Large intestine (tissue), 3 donors: ENCODE measurements at regions not wholly inside any gene's neighbourhood (a gene's known extent, or its start where the extent isn't known, plus 50 kb on each side); places are given as distances from the start of the nearest gene placed in this dataset.

Experiments
- DNase-seq, 2 donors: peaks; one replicate each; pipeline versions ENCODE4 v3.0.0 to v3.0.0-alpha.2; 2013
- H3K27ac ChIP-seq: one replicate; pipeline ENCODE4 v1.5.1; 2013; ENCODE audit warnings: low read length
- H3K27me3 ChIP-seq: 2 replicates; pipeline ENCODE4 v1.6.1; 2013; ENCODE audit warnings: low read length; ENCODE audit not compliant: control insufficient read depth, insufficient read depth
- H3K36me3 ChIP-seq: 2 replicates; pipeline ENCODE4 v1.6.1; 2013; ENCODE audit warnings: low read length; ENCODE audit not compliant: control insufficient read depth, insufficient read depth
- H3K4me1 ChIP-seq: one replicate; pipeline ENCODE4 v1.6.1; 2013; ENCODE audit warnings: low read length; ENCODE audit not compliant: control insufficient read depth, insufficient read depth
- H3K4me3 ChIP-seq: one replicate; pipeline ENCODE4 v1.5.1; 2013; ENCODE audit warnings: low read length
- H3K9me3 ChIP-seq: one replicate; pipeline ENCODE4 v1.6.1; 2013; ENCODE audit warnings: mild to moderate bottlenecking, low read depth, low read length, moderate library complexity; ENCODE audit not compliant: control insufficient read depth
- WGBS: methylation state at CpG from one replicate; pipeline ENCODE4 v1.1.5; 2013; ENCODE audit warnings: low lambda C conversion rate; ENCODE audit not compliant: insufficient coverage; 5-methylcytosine and 5-hydroxymethylcytosine counted together

DNA sequence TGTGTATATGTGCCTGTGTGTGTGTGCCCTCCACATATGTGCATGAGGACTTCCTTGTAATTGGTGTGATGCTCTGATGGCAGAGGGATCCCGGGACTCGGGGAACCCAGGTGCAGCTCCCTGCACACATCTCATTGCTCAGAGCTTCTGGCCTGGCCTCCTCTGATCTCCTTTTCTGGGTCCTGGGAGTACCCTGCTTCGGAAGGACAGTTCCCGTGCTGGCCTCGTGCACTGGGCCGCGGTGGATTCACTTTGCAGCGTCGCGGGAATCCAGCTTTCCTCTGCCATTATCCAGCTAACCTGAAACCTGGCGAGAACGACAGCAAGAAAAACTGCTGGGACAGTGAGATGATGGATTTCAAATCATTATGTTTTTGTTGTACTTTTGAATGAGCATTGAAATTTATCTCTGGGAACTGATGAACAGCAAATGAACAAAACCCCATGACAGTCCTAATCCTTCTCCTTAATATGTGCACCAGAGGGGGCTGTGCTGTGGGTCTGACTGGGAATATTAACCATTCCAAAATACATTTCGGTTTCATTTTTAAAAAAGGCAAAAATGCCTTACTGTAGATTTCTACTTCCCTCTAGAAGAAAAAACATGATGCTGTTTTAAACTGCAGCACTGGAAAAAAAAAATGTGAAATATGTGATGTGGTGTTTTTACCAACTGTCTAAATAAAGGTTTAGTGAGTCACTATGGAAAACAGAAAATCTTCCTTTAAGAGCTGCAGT is 78.2 kb downstream of the PTGR3 start:
- Histone ChIP-seq H3K27ac (no peak overlapping the region), H3K4me3 (no peak overlapping the region), H3K4me1 (peaks cover 26% of the 10 kb centered on the region), H3K36me3 (no peaks in the 10 kb centered on the region), H3K27me3 (no peaks in the 10 kb centered on the region), H3K9me3 (peaks cover 8% of the 10 kb centered on the region)
- no peak for DNase-seq
- WGBS, result no CpG with 5 or more reads among the region's 13 CpGs

DNA sequence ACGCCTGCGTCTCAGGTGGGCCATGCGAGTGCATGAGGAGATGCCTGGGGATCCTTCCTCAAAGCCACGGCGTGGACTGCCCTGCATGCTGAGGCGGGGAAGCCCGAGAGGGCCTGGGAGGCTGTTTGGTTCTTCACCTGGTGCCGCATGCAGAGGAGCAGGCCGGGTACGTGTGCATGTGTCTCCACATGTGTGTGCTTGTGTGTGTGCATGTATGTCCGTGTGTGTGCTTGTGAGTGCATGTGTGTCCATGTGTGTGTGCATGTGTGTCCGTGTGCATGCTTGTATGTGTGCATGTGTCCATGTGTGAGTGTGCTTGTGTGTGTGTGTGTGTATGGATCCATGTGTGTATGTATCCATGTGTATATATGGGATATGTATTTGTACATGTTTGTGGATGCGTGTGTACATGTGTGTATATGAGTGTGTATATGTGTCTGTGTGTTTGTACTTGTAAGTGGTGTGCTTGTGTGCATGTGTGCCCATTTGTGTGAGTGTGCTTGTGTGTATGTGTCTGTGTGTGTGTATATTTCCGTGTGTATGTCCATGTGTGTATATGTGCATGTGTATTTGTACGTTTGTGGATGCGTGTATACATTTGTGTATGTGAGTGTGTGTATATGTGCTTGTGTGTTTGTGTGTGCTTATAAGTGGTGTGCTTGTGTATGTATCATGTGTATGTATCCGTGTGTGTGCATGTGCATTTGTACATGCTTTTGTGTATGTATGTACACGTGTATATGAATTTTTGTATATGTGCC is 79.0 kb downstream of the PTGR3 start:
- Histone ChIP-seq H3K4me3 (no peak overlapping the region), H3K27me3 (no peaks in the 10 kb centered on the region), H3K9me3 (peaks cover 15% of the 10 kb centered on the region), H3K27ac (no peak overlapping the region), H3K4me1 (peaks cover 31% of the 10 kb centered on the region), H3K36me3 (no peaks in the 10 kb centered on the region)
- no peak for DNase-seq
- no CpG with 5 or more reads among the region's 18 CpGs for WGBS

DNA sequence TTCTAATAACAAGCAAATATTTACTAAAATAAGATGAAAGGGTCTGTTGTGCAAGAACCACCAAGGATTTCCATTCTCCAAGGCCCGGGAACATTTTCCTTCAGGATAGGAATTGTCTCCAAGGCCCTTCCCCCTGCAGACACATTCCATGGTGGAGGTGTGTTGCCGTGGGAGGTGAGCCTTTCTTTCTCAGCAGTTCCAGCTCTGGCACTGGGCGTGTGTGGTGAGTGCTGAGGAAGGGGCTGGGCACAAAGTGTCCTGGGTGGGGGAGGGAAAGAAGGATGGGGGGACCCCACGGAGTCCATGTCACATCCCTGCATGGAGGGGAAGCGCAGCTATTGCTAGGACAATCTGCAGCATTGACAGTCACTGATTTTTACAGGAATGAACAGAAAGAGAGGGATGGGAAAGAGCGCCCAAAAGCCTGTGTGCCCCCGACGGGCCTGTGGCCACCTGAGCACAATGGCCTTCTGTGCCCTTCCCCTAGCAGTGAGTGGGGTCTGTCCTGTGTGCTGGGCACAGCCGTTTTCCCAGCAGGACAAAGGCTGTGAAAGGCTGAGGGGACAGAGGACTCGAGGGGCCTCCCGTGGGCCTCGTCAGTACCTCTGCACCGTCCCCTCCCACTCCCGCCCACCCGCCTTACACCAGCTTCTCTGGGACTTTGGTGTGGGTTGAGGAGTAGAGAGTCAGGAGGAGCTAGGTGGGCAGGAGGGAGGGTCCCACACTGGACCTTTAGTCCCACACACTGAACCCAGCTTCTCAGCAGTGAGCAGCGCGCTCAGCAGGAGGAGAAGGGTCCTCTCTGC is 79.8 kb downstream of the PTGR3 start:
- H3K27me3 ChIP-seq, result no peaks in the 10 kb centered on the region
- H3K27ac ChIP-seq, result peak overlapping the region; percentile 96
- H3K4me1 ChIP-seq, result peaks cover 31% of the 10 kb centered on the region
- no peaks in the 10 kb centered on the region for H3K36me3 ChIP-seq
- H3K9me3 ChIP-seq, result peaks cover 15% of the 10 kb centered on the region
- H3K4me3 ChIP-seq, result no peak overlapping the region
- no peak for DNase-seq
- no CpG with 5 or more reads among the region's 17 CpGs for WGBS

DNA sequence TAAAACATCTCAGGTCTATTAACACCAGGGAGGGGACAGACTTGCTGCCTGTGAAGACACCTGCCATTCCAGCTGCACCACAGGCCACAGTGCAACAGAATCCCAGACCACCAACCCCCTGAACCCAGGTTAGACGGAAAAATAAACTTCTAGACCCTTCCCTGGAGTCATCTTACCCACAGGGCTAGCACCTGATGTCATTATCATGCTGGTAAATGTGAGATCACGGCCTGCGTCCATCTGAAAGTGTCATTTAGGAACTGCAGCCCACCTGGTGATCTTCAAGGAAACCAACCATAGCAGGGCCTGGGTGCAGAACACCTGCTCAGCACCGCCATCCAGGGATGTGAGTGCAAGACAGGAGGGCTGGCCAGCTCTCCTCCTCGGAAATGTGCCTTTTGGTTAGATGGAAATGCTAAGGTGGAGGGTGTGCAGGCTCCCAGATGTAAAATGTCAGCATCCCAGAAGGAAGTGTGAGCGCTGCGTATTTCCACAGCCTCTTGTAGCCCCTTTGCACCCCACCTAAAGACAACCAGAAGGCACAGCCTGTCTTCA is 80.8 kb downstream of the PTGR3 start:
- Histone ChIP-seq H3K36me3 (no peaks in the 10 kb centered on the region), H3K27ac (peak overlapping the region; percentile 96), H3K9me3 (peaks cover 15% of the 10 kb centered on the region), H3K4me3 (no peak overlapping the region), H3K27me3 (no peaks in the 10 kb centered on the region), H3K4me1 (peaks cover 31% of the 10 kb centered on the region)
- DNase-seq, result no peak
- WGBS, result no CpG with 5 or more reads among the region's 7 CpGs

DNA sequence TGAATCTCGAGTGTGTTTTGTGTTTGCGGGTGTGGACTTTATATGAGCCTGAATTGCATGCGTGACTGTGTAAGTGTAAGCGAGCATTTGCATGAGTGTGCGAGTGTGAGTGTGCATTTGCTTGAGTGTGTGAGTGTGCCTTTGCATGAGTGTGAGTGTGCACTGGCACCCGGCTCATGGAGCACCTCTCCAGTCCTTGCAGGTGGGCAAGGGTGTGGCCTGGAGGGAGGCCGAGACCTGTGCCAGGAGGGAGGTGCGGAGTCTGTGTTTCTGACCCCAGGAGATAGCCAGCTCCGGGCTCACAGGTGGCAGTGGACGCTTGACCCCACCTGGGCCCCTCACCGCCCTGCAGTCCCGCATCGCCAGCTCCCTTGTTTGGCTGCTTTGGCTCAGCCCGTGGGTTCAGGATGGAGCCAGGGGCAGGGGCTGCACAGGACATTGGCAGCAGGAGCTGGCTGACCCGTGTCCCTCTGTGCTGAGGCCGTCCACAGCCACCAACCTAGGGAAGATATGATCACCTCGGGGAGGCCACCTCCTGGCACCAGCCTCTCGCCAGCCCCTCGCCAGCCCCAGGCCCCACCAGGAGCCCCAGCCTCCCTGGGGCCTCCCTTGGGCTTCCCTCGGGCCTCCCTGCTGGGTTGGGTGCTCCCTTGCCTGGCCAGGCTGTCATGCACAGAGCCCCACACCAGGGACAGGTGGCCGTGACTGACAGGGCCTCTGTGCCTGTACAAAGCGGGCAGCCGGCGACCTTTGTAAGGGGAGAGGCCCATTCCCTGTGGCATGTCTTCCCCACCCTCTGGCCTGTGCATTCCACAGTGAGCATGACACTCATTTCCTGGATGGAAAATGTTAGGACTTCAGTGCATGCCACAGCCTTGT is 81.6 kb downstream of the PTGR3 start:
- peak; percentile 94 to 97 for DNase-seq
- no CpG with 5 or more reads among the region's 24 CpGs for WGBS
- Histone ChIP-seq H3K36me3 (no peaks in the 10 kb centered on the region), H3K4me1 (peaks cover 31% of the 10 kb centered on the region), H3K9me3 (peaks cover 15% of the 10 kb centered on the region), H3K27ac (peak overlapping the region; percentile 96), H3K4me3 (no peak overlapping the region), H3K27me3 (no peaks in the 10 kb centered on the region)

DNA sequence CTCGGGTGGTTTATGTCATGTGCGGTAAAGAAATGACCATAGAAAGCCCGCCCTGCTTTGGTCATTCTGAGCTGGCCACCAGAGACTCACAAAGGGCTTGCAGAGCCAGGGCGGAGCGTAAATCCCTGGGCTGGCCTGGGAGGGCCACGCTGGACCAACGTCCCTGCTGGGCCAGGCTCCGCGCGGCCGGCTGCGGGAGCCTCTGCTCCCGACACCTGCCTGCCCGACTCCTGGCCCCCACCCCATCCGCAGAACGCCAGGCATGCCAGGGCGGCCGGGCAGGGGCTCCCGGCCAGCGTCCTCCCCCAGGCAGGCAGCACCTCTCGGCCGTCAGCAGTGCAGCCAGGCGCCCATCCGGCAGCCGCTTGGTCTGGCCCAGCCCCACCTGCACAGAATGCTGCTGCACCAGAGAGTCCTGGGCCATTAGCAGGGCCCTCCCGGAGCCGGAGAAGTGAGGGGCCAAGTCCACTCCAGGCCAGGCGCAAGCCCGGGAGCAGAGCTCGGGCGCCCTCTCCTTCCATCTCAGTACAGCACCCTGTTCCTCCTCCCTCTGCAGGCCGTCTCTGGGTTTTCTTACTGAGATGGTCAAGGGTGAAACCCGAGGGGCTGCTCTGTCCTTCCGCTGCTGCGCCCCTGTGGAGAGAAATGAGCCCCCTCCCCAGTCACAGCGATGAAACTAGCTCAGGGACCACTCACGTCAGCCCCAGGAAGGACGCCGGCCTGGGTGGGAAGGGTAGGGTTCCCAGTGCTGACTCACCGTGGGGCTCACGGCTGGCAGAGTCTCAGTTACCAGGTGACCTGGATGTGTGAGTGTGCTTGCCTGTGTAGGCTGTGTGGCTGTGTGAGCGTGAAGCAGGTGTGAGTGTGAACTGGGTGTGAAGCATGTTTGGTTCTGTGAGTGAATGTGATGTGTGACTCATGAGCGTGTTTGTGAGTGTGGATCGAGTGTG is 83.3 kb downstream of the PTGR3 start:
- peak; percentile 52 to 71 for DNase-seq
- no peaks in the 10 kb centered on the region for H3K36me3 ChIP-seq
- peaks cover 31% of the 10 kb centered on the region for H3K4me1 ChIP-seq
- WGBS, result no CpG with 5 or more reads among the region's 44 CpGs
- H3K27me3 ChIP-seq, result no peaks in the 10 kb centered on the region
- H3K9me3 ChIP-seq, result peaks cover 15% of the 10 kb centered on the region
- H3K4me3 ChIP-seq, result peak overlapping the region; percentile 23
- H3K27ac ChIP-seq, result peak overlapping the region; percentile 96

DNA sequence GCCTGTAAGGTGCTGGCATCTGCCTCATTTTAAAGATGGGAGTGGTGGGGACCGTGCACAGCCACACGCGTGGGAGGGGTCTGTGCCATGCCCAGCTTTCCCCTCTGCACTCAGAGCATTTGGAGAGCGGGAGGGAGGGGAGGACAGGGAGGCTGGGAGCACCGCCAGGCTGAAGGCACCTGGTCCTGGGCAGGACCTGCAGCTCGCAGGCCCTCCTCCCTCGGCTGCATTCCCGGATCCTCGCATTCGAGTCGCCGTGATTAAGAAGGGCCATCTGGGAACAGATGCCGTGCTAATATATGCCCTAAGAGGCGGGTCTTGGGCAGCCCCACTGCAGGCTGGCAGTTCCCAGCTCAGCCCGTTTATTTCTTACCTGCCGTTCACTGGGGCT is 84.0 kb downstream of the PTGR3 start:
- WGBS, result no CpG with 5 or more reads among the region's 16 CpGs
- Histone ChIP-seq H3K4me3 (peak overlapping the region; percentile 23), H3K4me1 (peaks cover 31% of the 10 kb centered on the region), H3K27me3 (no peaks in the 10 kb centered on the region), H3K27ac (peak overlapping the region; percentile 96), H3K36me3 (no peaks in the 10 kb centered on the region), H3K9me3 (peaks cover 15% of the 10 kb centered on the region)
- no peak for DNase-seq

DNA sequence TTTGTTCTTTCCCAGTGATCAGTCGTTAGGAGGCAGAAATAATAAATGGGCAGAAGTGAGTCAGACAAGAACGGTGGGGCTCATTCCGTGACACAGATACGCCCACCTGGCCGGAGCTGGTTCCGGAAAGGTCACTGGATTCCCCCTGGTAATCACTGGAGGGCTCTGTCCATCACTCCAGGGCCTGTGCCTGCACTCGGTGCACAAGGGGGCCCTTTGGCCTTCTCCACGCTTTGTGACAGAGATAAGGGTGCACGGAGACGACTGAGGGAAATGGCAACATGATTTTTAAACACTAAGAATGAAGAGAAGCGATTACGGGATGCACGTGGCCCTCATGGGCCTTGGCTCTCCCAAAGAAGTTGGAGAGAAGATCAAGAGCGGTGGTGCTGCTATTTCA is 84.4 kb downstream of the PTGR3 start:
- no CpG with 5 or more reads among the region's 14 CpGs for WGBS

DNA sequence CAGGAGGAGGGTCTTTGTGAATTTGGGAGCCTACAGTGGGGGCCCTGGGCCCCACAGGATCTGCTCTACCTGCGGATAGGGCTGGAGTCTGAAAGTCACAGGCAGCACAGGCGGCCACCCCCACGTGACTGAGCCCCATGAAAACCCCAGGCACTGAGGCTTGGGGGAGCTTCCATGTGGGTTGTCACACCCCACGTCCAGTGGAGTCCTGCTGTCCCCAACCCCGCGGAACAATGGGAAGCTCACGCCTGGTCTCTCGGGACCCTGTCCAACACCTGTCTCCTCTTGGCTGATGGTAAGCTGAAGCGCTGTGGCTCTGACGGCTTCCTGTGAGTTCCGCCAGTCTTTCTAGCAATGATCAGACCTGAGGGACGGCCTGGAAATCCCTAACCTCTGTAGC is 85.8 kb downstream of the PTGR3 start:
- peaks cover 15% of the 10 kb centered on the region for H3K9me3 ChIP-seq
- H3K27me3 ChIP-seq, result no peaks in the 10 kb centered on the region
- H3K4me1 ChIP-seq, result peaks cover 20% of the 10 kb centered on the region
- no peak for DNase-seq
- WGBS, result no CpG with 5 or more reads among the region's 12 CpGs
- H3K27ac ChIP-seq, result no peak overlapping the region
- H3K36me3 ChIP-seq, result no peaks in the 10 kb centered on the region
- no peak overlapping the region for H3K4me3 ChIP-seq

More for the DNA sequence above, 84.4 kb downstream of the PTGR3 start:
- H3K4me1 ChIP-seq, result peaks cover 31% of the 10 kb centered on the region
- no peak for DNase-seq
- no peak overlapping the region for H3K27ac ChIP-seq
- H3K27me3 ChIP-seq, result no peaks in the 10 kb centered on the region
- no peak overlapping the region for H3K4me3 ChIP-seq
- H3K9me3 ChIP-seq, result peaks cover 15% of the 10 kb centered on the region
- no peaks in the 10 kb centered on the region for H3K36me3 ChIP-seq
